Stimulated activated memory B cell treated with anti-CD40 and anti-IgM and Interleukin-4, amounts not matched to agents 10 μg/mL and 1 μg/mL and 100 μg/mL, for 72 hours (primary cell): ENCODE measurements at regions not wholly inside any gene's neighbourhood (a gene's known extent, or its start where the extent isn't known, plus 50 kb on each side); places are given as distances from the start of the nearest gene placed in this dataset.

Source experiments
- ATAC-seq: fragments of 150-1000 bp; cut with Tn5 transposase; 2 replicates; pipeline ENCODE4 v1.10.0; 2021
- H3K27ac Mint-ChIP-seq: one replicate; pipeline ENCODE4 v1.8.0; 2022; ENCODE audit warnings: mild to moderate bottlenecking, mixed read lengths
- H3K27me3 Mint-ChIP-seq: one replicate; pipeline ENCODE4 v1.8.0; 2022; ENCODE audit warnings: mixed read lengths
- H3K36me3 Mint-ChIP-seq: one replicate; pipeline ENCODE4 v1.8.0; 2022; ENCODE audit warnings: mixed read lengths
- H3K4me1 Mint-ChIP-seq: one replicate; pipeline ENCODE4 v1.8.0; 2022; ENCODE audit warnings: mixed read lengths
- H3K4me3 Mint-ChIP-seq: one replicate; pipeline ENCODE4 v1.8.0; 2022; ENCODE audit warnings: mild to moderate bottlenecking, moderate library complexity, mixed read lengths
- H3K9me3 Mint-ChIP-seq: one replicate; pipeline ENCODE4 v1.8.0; 2022; ENCODE audit warnings: mixed read lengths

DNA sequence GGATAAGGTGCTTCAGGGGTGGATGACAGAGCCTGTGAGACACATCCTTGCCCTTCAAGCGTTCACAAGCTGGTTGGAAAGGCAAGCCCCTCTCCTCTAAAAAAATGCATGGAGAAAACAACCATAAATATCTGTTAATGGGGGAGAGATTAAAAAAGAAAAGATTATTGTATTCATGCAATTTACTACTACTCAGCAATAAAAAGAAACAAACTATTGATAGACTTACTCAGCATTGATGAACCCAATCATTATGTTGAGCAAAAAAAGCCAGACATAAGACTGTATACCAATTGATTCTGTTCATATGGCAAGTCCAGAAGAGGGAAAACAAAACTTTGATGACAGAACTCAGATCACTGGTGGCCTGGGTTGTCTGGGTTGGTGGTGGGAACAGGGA lies 138.7 kb upstream of the IRF2BP2 start:
- no peaks in the 10 kb centered on the region for H3K4me1 Mint-ChIP-seq
- no peak overlapping the region for H3K27ac Mint-ChIP-seq
- H3K9me3 Mint-ChIP-seq: no peaks in the 10 kb centered on the region
- no peak for ATAC-seq
- H3K27me3 Mint-ChIP-seq: no peaks in the 10 kb centered on the region
- H3K4me3 Mint-ChIP-seq: no peak overlapping the region
- no peaks in the 10 kb centered on the region for H3K36me3 Mint-ChIP-seq

DNA sequence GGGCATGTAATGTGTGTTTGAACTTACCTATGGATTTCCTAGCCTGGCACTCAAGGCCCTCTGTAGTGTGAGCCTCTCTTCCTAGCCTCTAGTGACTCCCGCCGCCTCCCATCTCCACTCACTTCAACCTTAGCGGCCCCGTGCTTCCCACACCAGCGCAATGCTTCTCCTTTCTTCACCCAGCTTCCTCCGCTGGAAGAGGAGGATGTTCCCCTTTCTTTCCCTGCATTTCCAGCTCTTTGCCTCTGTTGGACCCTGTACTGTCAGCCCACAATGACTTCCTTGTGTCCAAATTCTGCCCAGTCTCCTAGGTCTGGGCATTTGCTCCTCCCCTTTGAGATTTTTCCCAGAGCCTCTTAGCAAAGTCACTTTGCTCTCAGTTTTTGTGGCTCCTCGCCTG lies 138.1 kb upstream of the IRF2BP2 start:
- no peak overlapping the region for H3K27ac Mint-ChIP-seq
- no peaks in the 10 kb centered on the region for H3K4me1 Mint-ChIP-seq
- H3K9me3 Mint-ChIP-seq: no peaks in the 10 kb centered on the region
- ATAC-seq: no peak
- H3K36me3 Mint-ChIP-seq: no peaks in the 10 kb centered on the region
- H3K4me3 Mint-ChIP-seq: no peak overlapping the region
- H3K27me3 Mint-ChIP-seq: no peaks in the 10 kb centered on the region

GRCh38 chr1:234746798-234747196 lies 136.8 kb upstream of the IRF2BP2 start:
- Mint-ChIP-seq H3K4me3 (no peak overlapping the region), H3K27ac (no peak overlapping the region), H3K27me3 (no peaks in the 10 kb centered on the region), H3K9me3 (no peaks in the 10 kb centered on the region), H3K36me3 (no peaks in the 10 kb centered on the region), H3K4me1 (no peaks in the 10 kb centered on the region)
- no peak for ATAC-seq

DNA sequence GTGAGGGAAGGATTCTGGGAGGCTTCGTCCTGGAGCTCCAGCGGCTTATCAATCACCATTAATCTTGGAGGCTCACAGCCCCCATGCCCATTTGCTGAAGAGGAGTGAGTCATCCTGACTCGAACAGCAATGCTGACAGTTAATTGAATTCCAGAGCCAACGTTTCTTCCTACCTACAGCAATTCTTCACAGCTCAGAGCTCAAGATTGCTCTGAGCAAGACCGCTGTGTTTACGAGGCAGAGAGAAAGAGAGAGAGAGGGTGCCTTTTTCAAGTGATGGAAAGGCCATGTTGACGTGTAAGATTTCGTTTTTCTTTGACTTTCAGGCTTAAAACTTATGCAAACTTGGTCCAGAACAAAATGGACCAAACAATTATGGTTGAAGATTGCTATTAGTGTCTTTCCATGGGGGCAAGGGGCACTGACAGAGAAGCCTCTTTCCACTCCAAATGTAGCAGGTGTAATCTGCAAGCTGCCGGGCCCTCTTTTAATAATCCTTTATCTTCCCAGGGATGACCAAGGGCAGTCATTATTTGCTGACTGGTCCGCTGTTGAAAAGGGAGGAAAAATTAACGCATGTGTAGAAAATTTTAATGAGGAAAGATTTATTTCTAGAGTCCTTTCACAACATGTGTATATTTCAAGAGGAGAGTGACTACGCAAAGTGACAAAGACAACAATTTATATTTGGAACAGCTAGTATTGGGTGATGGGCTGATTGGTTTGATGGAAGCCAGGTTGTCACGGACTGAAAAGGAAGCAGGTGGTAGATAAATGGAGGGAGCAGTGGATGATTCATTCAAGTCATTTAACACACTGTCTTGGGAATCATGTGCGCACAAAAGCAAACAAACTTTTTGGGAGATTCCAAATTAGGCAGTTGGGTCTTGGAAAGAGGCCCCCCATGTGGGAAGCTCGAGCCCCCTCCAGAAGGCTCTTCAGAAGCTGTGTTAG lies 136.1 kb upstream of the IRF2BP2 start:
- Mint-ChIP-seq H3K4me3 (no peak overlapping the region), H3K36me3 (no peaks in the 10 kb centered on the region), H3K4me1 (no peaks in the 10 kb centered on the region), H3K27ac (no peak overlapping the region), H3K27me3 (peaks cover 2% of the 10 kb centered on the region), H3K9me3 (no peaks in the 10 kb centered on the region)
- no peak for ATAC-seq

GRCh38 chr1:234745276-234745675 lies 135.3 kb upstream of the IRF2BP2 start:
- Mint-ChIP-seq H3K27me3 (peaks cover 11% of the 10 kb centered on the region), H3K9me3 (no peaks in the 10 kb centered on the region), H3K4me1 (no peaks in the 10 kb centered on the region), H3K4me3 (no peak overlapping the region), H3K36me3 (no peaks in the 10 kb centered on the region), H3K27ac (no peak overlapping the region)
- no peak for ATAC-seq

GRCh38 chr1:234743791-234744611 lies 134.0 kb upstream of the IRF2BP2 start:
- Mint-ChIP-seq H3K9me3 (no peaks in the 10 kb centered on the region), H3K27ac (no peak overlapping the region), H3K4me3 (no peak overlapping the region), H3K4me1 (no peaks in the 10 kb centered on the region), H3K36me3 (no peaks in the 10 kb centered on the region), H3K27me3 (peaks cover 16% of the 10 kb centered on the region)
- no peak for ATAC-seq

- H3K4me3 Mint-ChIP-seq: no peak overlapping the region
- H3K36me3 Mint-ChIP-seq: no peaks in the 10 kb centered on the region
- no peak overlapping the region for H3K27ac Mint-ChIP-seq
- no peaks in the 10 kb centered on the region for H3K9me3 Mint-ChIP-seq
- ATAC-seq: no peak
- H3K27me3 Mint-ChIP-seq: peaks cover 16% of the 10 kb centered on the region
- H3K4me1 Mint-ChIP-seq: no peaks in the 10 kb centered on the region
Measured at GRCh38 chr1:234742622-234743021, 132.6 kb upstream of the IRF2BP2 start.

- Mint-ChIP-seq H3K27me3 (peaks cover 16% of the 10 kb centered on the region), H3K27ac (no peak overlapping the region), H3K4me3 (no peak overlapping the region), H3K4me1 (no peaks in the 10 kb centered on the region), H3K9me3 (no peaks in the 10 kb centered on the region), H3K36me3 (no peaks in the 10 kb centered on the region)
- ATAC-seq: no peak
Measured at GRCh38 chr1:234737967-234738314, 128.0 kb upstream of the IRF2BP2 start.

DNA sequence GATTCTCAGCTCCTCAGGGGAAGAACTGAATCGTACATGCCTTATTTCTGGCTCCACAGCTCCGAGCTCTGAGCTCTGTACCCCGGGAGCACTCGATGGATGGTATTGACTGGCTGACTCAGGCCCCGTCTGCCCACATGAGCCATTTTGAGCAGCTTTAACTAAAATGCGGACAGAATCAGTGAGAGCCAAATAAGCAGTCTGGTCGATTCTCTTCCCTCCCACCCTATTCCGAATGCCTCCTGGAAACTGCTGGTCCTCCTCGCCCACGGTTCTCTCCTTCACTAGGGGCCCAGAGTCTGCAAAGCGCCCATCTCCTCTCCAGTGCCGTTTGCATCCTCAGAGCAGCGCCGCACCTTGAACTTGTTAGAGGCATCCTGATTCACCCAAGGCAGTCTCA lies 125.9 kb upstream of the IRF2BP2 start:
- no peaks in the 10 kb centered on the region for H3K9me3 Mint-ChIP-seq
- no peaks in the 10 kb centered on the region for H3K36me3 Mint-ChIP-seq
- no peak for ATAC-seq
- H3K4me3 Mint-ChIP-seq: no peak overlapping the region
- H3K27ac Mint-ChIP-seq: no peak overlapping the region
- H3K4me1 Mint-ChIP-seq: peaks cover 20% of the 10 kb centered on the region
- H3K27me3 Mint-ChIP-seq: peaks cover 11% of the 10 kb centered on the region

- Mint-ChIP-seq H3K27me3 (peaks cover 7% of the 10 kb centered on the region), H3K36me3 (no peaks in the 10 kb centered on the region), H3K27ac (peak overlapping the region; percentile 69), H3K9me3 (no peaks in the 10 kb centered on the region), H3K4me3 (no peak overlapping the region), H3K4me1 (peaks cover 24% of the 10 kb centered on the region)
- ATAC-seq: no peak
Measured at GRCh38 chr1:234735476-234735875, 125.5 kb upstream of the IRF2BP2 start.

- Mint-ChIP-seq H3K36me3 (no peaks in the 10 kb centered on the region), H3K4me1 (peaks cover 30% of the 10 kb centered on the region), H3K9me3 (no peaks in the 10 kb centered on the region), H3K4me3 (no peak overlapping the region), H3K27me3 (peaks cover under 1% of the 10 kb centered on the region), H3K27ac (peak overlapping the region; percentile 69)
- no peak for ATAC-seq
Measured at GRCh38 chr1:234734869-234735268, 124.9 kb upstream of the IRF2BP2 start.

GRCh38 chr1:234734412-234734835 lies 124.4 kb upstream of the IRF2BP2 start:
- Mint-ChIP-seq H3K27ac (peak overlapping the region; percentile 69), H3K4me3 (no peak overlapping the region), H3K9me3 (no peaks in the 10 kb centered on the region), H3K4me1 (peaks cover 35% of the 10 kb centered on the region), H3K36me3 (no peaks in the 10 kb centered on the region), H3K27me3 (no peaks in the 10 kb centered on the region)
- no peak for ATAC-seq

GRCh38 chr1:234733427-234733826 lies 123.4 kb upstream of the IRF2BP2 start:
- Mint-ChIP-seq H3K27ac (no peak overlapping the region), H3K9me3 (no peaks in the 10 kb centered on the region), H3K36me3 (no peaks in the 10 kb centered on the region)

DNA sequence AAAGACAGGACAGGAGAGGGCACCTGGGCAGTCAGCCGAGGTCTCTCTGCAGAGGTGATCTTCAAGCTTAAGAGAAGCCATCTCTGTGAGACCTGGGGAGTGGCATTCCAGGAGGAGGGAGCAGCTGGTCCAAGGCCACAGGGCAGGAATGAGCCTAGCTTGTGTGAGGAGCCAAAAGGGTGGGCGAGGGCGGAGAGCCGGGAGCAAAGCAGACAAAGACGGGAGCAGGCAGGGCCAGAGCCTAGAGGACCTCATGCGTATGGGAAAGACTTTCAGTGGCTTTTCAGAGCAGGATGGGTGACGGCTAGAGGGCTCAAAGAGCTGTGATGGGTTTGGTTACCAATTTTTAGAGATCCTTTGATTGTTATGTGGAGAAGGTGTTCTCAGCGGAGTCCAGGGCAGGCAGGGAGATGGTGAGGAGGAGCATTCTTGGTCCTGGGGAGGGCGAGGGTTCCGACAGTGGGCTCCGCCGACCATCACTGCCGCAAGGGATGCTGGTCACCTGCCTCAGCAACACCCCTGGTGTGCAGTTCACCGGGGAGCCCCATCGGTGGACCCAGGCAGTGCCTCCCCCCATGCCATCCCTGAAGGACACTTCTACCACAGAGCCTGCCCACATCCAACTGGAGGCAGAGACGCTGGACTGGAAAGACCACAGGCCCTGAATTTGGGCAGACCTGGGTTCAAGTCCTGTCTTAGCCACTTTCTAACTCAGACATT lies 122.9 kb upstream of the IRF2BP2 start:
- ATAC-seq: no peak
- Mint-ChIP-seq H3K27ac (peak overlapping the region; percentile 84), H3K36me3 (no peaks in the 10 kb centered on the region), H3K9me3 (no peaks in the 10 kb centered on the region), H3K27me3 (no peaks in the 10 kb centered on the region), H3K4me1 (peaks cover 39% of the 10 kb centered on the region), H3K4me3 (no peak overlapping the region)

More at GRCh38 chr1:234733427-234733826, 123.4 kb upstream of the IRF2BP2 start:
- Mint-ChIP-seq H3K4me1 (peaks cover 35% of the 10 kb centered on the region), H3K4me3 (no peak overlapping the region), H3K27me3 (no peaks in the 10 kb centered on the region)
- no peak for ATAC-seq

GRCh38 chr1:234732260-234732659 lies 122.3 kb upstream of the IRF2BP2 start:
- Mint-ChIP-seq H3K27ac (peak overlapping the region; percentile 84), H3K9me3 (no peaks in the 10 kb centered on the region), H3K27me3 (no peaks in the 10 kb centered on the region), H3K4me1 (peaks cover 45% of the 10 kb centered on the region), H3K4me3 (no peak overlapping the region), H3K36me3 (no peaks in the 10 kb centered on the region)
- no peak for ATAC-seq
